ENCODE measurements at regions not wholly inside any gene's neighbourhood (a gene's known extent, or its start where the extent isn't known, plus 50 kb on each side); places are given as distances from the start of the nearest gene placed in this dataset.

- no peak overlapping the region for H3K27ac ChIP-seq
- TF ChIP-seq CTCF (conservative IDR thresholded peaks at IDR 0.05) (no peak), ZFX (IDR thresholded peaks at IDR 0.05) (no peak)
Measured at GRCh38 chr18:73093687-73094250, 226.0 kb upstream of the NETO1 start.

- no peak for TF ChIP-seq CTCF (conservative IDR thresholded peaks at IDR 0.05)
- no peak for TF ChIP-seq ZFX (IDR thresholded peaks at IDR 0.05)
- no peak overlapping the region for H3K27ac ChIP-seq
Measured at GRCh38 chr18:73088445-73088844, 220.7 kb upstream of the NETO1 start.

- H3K27ac ChIP-seq: no peak overlapping the region
- TF ChIP-seq ZFX (IDR thresholded peaks at IDR 0.05) (no peak), CTCF (conservative IDR thresholded peaks at IDR 0.05) (no peak)
Measured at GRCh38 chr18:73087282-73087977, 219.6 kb upstream of the NETO1 start.

- H3K27ac ChIP-seq: no peak overlapping the region
- no peak for TF ChIP-seq CTCF (conservative IDR thresholded peaks at IDR 0.05)
- TF ChIP-seq ZFX (IDR thresholded peaks at IDR 0.05): no peak
Measured at GRCh38 chr18:73079920-73080319, 212.1 kb upstream of the NETO1 start.

GRCh38 chr18:73060666-73061288 is 193.0 kb upstream of the NETO1 start:
- no peak overlapping the region for H3K27ac ChIP-seq
- no peak for TF ChIP-seq ZFX (IDR thresholded peaks at IDR 0.05)
- TF ChIP-seq CTCF (conservative IDR thresholded peaks at IDR 0.05): no peak

- no peak for TF ChIP-seq CTCF (conservative IDR thresholded peaks at IDR 0.05)
- no peak for TF ChIP-seq ZFX (IDR thresholded peaks at IDR 0.05)
- no peak overlapping the region for H3K27ac ChIP-seq
Measured at GRCh38 chr18:73059280-73059679, 191.5 kb upstream of the NETO1 start.

GRCh38 chr18:73047688-73048087 is 179.9 kb upstream of the NETO1 start:
- peak overlapping the region; percentile 93 for H3K27ac ChIP-seq
- TF ChIP-seq ZFX (IDR thresholded peaks at IDR 0.05): no peak
- no peak for TF ChIP-seq CTCF (conservative IDR thresholded peaks at IDR 0.05)

Data from C4-2B (cell line).